ENCODE measurements at regions not wholly inside any gene's neighbourhood (a gene's known extent, or its start where the extent isn't known, plus 50 kb on each side); places are given as distances from the start of the nearest gene placed in this dataset.
A peak's percentile ranks its signal among the peaks of the same experiment; 100 is the strongest.

DNA sequence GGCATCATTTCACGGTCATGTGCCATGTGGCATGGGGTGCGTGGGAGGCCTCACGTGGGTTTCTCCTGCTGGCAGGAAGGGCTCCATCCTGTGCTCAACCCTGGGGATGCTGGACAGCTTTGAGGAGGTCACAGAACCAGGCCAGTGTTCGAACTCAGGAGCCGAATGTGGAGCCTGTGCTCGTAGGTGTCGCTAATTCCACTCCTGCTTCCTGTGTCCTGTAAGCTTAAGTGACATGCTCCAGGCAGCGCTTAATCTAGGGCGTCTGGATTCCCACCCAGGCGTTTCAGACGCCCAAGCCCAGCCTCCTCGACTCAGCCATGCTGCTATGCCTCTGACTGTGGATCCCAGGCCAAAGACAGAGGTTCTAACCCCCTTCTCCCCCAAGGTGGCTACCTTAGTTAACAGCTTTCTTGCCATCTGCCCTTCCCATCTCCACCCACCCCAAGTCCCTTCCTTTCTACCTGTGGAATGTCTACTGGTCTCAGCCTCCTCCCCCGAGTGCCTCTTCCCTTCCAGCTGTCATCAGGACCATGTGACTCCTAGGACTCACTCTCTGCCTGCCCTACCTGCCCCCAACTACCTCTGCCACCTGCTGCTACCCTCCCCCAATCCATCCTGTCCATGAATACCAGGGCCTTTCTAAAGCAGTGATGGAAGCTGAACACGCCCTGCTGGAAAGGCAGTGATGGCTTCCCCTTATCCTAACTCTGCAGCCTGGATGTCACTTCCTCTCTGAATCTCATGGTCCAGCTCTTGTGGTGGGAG lies 255.1 kb downstream of the CDH26 start:
- DNase-seq (ENCODE audit: low spot score), result no peak

DNA sequence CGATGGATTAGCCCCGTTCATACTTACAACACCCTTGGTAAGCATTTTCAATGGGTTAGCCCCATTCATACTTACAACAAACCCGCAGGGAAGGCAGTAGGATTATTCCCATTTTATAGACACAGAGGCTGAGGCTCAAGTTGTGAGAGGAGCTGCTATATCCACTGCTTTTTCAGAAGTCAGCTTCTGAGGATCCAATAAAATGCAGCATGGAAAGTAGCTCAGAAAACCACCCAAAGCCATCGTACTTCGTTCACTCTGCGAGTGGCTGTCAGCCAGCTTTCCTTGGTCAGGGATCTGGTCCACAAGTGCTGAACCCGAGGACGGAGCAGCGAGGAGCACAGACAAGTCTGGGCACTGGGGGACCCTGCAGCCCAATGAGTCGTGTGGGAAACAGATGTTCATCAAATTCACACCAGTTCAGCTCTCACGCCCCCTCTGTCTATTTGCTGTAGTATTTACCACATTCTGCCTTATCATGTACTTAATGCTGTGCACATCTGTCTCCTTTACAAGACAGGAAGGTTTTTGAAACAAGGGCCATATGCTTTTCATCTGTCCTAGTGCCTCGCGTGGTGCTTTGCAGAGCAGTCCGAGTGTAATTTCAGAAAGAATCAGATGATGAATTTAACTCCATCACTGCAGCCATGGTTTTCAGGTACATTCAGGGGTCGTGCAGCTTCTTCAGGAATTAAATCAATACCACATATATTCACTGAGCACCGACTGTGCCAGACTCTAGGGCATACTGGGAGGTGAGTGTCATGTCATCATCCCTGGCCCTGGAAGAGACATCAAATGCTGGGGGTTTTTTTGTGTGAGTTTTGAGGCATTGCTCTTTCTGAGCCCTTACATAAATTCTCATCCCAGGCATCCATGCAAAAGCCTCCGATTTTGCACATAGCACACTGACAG lies 256.9 kb downstream of the CDH26 start:
- no peak for DNase-seq (ENCODE audit: low spot score)

DNA sequence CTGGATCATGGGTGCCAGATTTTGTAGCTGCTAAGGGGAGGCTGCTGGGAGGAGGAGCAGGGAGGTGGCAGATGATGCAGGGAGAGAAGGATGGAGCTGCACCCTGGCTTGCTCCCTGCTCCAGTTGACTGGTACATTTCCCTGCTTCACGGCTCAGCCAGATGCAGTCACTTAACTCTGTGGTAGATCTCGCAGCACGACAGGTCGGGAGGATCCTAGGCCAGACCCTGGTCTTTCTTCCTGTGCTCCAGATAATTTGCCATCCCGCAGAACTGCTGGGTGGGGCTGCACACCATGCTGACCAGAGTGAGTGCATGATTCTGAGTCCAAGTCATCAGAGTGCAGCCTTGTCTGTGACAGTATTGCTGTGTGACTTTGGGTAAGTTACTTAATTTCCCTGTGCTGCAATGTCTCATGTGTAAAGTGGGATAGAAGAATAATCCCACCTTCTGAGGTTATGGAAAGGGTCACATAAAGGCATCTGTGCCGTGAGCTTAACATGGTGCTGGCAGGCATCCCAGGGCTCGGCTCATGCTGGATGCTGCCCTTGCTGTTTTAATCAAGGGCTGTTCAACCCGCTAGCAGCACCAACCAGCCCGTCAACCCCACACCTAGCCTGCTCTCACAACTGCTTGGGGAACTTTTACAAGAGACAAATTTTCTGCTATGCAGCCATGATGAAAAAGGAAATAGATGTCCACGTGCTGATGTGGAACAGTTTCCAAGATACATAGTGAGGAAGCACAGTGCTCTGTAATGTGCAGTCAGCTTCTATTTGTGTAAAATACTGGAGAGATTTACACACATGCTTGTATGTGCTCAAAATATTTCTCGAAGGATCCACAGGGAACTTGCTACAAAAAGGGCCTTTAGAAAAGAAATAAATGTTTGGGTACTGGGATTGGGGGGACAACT lies 257.9 kb downstream of the CDH26 start:
- DNase-seq (ENCODE audit: low spot score), result no peak

DNA sequence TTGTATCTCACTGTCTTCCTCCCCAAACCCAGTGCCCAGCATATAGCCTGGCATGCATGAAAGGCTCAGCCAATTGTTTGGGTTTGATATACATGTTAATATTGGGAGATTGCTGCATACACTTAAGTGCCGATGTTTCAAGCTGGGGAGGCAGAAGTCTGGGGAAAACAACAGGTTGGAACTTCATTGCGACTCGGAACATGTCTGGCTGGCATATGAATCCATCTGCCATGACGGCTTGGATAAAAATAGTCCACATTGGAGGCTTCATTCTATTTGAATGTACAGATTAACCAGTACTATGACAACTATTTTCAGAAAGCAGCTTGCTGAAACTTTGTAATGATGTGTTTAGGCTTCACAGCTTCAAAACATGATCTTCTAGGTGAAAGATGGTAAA lies 261.0 kb downstream of the CDH26 start:
- DNase-seq (ENCODE audit: low spot score), result no peak

DNA sequence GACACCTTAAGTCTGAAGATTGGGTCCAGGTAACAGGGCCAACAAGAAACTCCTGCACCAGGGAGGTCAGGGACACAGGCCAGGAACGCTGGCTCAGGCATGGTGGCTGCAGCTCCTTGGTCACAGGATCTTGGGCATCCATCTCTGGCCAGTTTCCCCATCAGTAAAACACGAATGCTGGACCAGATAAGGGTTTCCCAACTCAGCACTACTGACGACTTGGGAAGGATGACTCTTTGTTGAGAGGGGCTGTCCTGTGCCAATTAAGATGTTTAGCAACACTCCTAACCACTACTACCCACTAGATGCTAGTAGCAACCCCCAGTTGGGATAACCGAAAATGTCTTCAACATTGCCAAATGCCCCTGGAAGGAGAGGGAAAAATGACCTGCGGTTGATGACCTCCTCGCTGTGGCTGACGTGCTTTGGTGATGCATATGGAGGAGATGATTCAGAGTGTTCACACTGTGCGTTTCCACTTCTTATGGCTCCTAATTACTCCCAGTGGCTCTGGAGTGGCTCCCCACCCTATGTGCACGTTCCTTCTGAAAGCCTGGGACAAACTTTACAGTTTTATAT lies 261.9 kb downstream of the CDH26 start:
- DNase-seq (ENCODE audit: low spot score), result no peak

DNA sequence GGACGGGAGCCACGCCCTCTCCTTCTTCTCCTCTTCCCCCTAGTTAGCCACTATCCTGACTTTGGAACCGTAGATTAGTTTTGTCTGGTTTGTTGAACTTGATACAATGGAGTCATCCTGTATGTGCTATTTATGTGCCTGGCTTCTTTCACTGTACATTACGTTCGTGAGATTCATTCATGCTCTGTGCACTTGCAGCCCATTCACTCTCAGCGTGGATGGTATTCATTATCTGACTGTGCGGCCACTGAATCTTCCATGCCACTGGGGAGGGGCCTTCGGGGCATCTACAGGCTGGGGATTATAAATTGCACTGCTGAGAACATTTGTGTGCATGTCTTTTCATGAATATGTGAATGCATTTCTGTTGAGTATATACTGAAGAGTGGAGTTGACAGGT lies 262.5 kb downstream of the CDH26 start:
- DNase-seq (ENCODE audit: low spot score), result no peak

DNA sequence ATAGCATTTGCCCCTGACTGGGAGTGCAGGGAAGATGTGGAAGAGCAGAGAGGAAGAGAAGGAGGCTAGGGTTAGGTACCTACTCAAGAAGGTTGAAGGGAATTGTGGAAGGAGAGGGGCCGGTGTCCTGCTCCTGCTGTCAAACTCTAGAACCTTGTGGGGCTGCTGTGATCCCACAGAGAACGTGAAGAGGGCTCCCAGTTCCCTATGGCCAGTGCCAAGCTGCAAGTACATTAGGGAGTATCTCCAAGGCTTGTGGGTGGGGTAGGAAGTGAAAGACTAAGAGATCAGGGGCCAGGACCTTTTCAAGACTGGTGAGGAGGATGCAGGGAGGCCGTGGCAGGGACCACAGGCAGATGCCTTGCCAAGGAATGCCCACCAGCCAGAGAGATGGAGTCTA lies 263.4 kb downstream of the CDH26 start:
- DNase-seq (ENCODE audit: low spot score), result no peak

DNA sequence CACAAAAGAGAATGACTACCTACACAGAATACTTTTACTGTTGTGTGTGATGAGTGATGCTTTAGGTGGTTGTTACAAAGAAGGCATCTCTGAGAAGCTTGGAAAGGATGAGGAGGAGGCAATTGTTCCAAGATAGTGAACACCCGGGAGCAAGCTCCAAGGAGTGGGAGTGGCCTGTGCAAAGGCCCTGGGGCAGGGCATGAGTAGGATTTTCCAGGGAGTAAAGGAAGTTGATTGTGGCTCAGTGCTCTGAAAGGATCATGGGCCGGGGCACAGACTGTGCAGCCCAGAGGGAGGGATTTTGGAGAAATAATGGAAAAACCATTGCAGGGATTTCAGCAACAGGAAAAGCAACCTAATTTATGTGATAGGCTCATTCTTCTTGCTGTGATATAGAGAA lies 264.3 kb downstream of the CDH26 start:
- DNase-seq (ENCODE audit: low spot score), result no peak

DNA sequence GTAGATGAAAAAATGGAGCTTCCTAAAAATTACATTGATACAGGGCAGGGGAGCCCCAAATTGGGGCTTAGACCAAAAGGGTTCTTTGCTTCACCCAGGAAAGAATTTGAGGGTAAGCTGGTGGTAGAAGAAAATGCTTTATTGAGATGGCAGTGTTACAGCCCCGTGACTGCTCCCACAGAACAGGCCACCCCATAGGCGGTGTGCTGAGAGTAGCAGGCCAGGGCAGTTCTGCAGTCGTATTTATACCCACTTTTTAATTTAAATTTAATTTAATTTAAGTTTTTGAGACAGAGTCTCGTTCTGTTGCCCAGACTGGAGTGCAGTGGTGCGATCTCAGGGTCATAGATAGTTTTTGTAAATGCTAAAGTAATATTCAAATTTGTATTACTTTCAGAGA lies 265.0 kb downstream of the CDH26 start:
- no peak for DNase-seq (ENCODE audit: low spot score)

DNA sequence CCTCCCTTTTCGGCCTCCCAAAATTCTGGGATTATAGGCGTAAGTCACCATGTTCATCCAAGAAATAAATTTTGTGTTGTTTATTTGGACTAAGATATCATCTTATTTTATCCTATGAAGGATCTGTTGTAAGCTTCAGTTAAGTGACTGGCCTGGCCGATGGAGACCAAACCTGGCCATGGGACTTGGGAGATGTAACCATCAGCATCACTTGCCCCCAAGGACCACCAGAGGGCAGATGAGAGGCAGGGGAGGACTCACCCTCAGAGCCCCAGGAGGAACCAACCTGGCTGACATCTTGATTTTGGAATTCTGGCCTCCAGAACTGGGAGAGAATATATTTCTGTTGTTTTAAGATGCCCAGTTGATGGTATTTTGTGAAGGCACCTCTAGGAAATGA lies 266.7 kb downstream of the CDH26 start:
- peak; percentile 8 for DNase-seq (ENCODE audit: low spot score)

DNA sequence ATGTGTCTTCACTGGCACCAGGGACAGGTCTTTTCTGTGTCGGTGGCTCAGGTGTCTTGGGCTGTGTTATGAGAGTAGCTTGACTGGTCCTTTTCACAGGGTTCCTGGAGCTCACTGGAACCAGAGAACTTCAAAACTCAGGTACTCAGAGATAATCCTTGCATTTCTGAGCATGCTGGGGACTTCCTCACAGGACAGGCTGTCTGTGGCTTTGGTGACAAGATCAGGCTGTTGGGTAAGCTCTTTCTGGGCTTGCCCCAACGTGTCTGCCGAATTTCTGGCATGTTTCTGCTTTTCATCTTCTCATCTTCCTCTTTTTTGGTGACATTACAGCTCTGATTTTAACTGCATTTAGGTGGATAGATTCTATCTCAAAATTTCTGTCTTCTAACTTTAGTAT lies 270.0 kb downstream of the CDH26 start:
- DNase-seq (ENCODE audit: low spot score), result no peak

DNA sequence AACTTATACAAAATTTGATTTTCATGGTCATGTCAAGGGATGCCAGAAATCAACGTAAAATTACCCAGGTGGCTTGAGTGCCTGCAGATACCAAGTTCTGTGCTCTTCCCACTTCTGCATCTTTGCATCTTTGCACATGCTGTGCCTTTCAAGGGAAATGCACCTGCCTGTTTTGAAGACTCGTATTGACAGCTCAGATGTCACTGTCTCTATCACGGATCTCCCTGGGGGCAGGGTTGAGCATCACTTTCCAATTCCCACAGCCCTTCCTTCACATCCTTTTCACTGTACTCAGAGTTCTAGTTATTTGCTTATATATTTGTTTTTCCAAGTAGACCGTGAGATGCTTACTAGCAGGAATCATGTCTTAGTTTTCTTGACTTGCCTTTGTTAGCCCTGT lies 274.2 kb downstream of the CDH26 start:
- DNase-seq (ENCODE audit: low spot score), result no peak

DNA sequence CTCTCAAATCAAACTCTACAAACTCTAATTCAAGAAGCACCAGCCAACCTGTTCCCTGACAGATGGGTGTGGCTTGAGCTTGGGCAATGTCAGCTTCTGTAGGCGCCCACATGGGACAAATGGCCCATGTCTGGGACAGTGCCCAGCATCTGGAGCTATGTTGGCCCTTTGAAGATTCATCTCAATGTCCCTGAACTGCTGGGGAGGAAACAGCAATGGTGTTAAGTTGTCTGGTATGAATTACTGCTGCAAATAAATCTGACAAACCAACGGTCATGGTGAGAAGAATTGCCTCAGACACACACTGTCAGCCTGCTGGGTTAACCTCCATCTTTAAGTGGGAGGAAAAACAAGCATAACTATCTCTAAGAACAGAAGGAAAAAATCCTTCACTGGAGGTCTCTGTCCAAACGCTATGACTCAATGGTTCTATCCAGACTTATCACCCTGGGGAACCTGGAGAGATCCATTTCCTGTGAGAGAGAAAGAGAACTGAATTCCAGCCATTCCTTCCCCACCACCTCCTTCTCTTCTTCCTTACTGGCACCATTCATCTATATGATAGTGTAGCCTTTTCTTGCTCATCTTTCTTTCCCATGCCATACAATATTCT lies 274.9 kb downstream of the CDH26 start:
- DNase-seq (ENCODE audit: low spot score), result no peak

DNA sequence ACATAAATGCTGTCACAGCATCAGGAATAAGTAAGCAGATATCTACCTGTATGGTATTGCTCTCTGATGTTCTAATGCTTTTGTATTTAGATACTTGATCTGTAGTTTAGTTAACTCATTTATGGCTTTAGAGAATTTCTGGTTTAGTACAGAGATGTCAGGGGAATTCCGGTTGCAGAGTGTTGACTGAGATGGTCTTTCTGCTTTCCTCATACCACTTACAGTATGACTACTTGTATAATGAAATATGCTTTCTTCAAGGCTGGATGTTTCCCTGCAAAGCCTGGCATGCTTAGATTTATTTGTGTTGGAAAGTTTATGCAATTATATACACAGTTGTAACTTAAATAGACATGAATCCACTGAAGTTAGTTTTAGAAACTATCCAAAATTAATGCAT lies 278.4 kb downstream of the CDH26 start:
- DNase-seq (ENCODE audit: low spot score), result no peak

DNA sequence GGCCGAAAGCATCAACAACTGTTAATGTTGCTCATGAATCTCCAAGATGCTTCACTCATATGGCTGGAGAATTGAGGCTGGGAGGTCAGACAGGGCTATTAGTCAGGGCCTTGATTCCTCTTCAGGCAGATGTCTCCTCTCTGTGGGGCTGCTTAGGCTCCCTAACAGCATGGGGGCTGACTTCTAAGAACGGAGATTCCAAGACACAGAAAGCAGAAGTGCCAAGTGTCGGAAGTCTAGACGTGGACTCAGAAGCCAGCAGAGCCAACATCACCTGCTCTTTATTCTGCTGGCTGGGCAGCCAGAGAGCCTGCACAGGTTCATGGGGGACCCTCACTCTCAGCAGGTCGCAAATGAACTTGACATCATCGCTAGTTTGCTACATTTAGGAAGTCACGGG lies 279.8 kb downstream of the CDH26 start:
- DNase-seq (ENCODE audit: low spot score), result no peak

DNA sequence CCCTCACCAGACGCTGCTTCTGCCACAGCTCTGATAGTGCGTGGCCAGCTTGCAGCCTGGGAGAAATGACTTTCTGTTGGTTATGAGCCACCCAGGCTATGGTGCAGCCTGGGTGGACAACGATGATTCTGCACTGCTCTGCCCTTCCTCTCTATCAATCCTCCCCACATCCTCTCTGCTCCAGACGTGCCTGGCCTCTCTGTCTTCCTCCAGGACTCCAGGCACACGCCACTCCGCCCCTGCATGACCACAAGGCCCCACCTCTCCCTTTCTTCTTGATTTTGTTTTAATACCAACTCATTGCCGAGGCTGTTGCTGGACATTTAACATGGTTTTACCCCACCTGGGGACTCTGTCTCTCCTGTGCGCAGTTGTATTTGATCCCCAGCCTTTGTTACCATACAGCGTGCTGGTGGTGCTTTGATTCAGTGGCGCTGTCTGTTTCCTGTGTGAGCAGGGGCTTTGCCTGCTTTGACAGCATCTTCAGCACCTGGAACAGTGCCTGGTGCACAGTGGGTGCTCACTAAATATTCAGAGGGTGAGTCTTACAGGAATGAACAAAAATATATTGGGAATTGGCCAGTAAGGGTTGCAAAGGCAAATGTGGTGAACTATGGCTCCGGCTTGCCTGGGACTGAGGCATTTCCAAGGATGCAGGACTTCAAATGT lies 280.9 kb downstream of the CDH26 start:
- DNase-seq (ENCODE audit: low spot score), result no peak

DNA sequence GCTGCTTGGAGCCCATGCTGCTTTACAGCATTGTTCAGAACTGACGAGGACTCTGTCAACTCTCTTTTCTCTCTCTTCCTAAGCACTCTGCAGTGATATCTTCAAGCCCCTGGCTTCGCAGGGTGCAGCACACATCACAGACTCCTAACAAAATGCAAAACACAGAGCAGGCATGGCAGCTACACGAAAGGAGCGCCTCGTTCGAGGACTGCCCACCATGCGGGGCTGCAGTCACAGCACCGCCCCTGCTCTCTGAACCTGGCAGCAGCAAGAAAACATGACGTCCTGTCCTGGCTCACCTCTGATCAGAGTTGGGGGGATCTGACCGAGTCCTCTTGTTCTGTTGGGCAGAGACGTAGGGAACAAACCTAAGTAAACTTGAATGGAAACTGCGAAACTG lies 281.7 kb downstream of the CDH26 start:
- DNase-seq (ENCODE audit: low spot score), result no peak

DNA sequence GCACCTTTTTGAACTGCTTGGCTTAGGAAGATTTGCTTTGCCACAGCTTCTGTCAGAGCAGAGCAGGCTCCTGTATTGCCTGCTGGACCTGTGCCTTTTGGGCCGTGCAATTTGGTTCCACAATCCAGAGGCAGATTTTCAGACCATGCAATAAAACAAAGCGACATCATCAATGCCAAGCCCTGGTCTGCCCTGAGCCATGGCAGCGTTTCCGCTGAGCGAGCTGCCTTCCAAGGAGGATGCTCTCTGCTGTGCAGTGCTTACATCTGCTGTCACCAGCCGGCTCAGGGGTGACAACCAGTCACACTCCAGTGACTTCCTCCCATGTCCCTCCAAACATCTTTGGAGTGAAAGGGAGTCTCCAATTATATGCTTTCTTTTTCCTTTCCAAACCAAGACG lies 282.2 kb downstream of the CDH26 start:
- no peak for DNase-seq (ENCODE audit: low spot score)

DNA sequence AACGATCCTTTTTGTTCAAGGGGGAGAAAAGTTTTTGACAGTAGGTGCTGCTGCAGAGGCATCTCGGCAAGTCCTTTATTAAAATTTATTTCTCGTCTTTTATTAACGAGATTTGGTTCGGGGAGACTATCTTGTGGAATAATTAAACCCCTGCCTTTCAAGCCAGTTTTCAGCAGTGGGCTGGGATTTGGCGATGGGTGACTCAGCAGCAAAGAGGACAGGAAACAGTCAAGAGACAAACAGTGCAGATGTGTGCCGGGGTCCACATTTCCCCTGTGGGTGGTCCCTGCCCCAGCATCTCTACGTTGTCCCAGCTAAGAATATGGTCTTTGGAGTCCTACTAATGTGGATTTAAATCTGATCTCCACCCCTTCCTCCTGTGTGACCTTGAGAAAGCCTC lies 282.8 kb downstream of the CDH26 start:
- no peak for DNase-seq (ENCODE audit: low spot score)

DNA sequence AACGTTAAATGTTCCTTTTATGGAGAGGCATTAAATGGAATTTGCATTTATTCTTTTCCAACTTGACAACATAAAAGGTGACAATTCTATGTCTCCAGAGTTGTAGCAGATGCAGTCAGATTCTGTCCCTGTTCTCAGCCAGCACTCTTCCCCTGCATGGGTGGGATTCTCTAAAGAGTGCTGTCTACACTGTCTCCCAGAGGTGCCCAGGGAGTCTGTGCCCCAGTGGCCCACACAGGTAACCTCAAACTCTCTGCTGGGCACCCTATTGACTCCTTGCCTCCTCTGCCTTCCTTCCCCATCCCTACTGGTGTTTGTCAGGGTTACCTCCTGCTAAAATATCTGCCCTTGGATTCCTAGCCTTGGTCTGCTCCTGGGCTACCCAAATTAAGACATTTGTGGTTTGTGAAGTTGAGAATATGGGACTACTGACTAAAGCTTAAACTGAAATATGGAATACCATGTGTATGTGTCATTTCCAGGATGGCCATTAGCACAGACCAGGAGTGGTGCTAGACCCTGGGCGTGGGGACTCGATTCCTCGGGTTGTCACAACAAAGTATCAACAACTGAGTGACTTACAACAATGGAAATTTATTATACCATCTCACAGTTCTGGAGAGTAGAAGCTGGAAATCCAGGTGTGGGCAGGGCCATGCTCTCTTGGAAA lies 284.7 kb downstream of the CDH26 start:
- DNase-seq (ENCODE audit: low spot score), result no peak
